ENCODE measurements at regions not wholly inside any gene's neighbourhood (a gene's known extent, or its start where the extent isn't known, plus 50 kb on each side); places are given as distances from the start of the nearest gene placed in this dataset.

GRCh38 chr11:27873664-27874063, 173.4 kb upstream of the BDNF start:
- Histone ChIP-seq H3K4me2 (replicated peaks; ENCODE audit: extremely low read depth, low read length, poor library complexity, severe bottlenecking) (no peak overlapping the region), H3K9me3 (replicated peaks in 1 of 2; ENCODE audit: control insufficient read depth in 1 of 2, insufficient read depth in 1 of 2, low read length in 2 of 2) (no peaks in the 10 kb centered on the region), H3K9ac (ENCODE audit: insufficient read depth, low read length, poor library complexity, severe bottlenecking) (no peak overlapping the region), H3K4me3 (replicated peaks in 1 of 3; ENCODE audit: low read depth in 2 of 3, low read length in 3 of 3) (no peak overlapping the region), H3K79me2 (ENCODE audit: insufficient read depth, low read length) (no peaks in the 10 kb centered on the region), H3K27ac (ENCODE audit: low read depth in 1 of 2, low read length in 2 of 2) (no peak overlapping the region), H2AFZ (ENCODE audit: insufficient read depth, low read depth, low read length, poor library complexity, severe bottlenecking) (no peak overlapping the region), H3K4me1 (ENCODE audit: control insufficient read depth in 1 of 2, insufficient read depth in 2 of 2, low read length in 2 of 2) (no peaks in the 10 kb centered on the region), H4K20me1 (ENCODE audit: insufficient read depth, low read length) (no peaks in the 10 kb centered on the region), H3K36me3 (replicated peaks in 1 of 2; ENCODE audit: control insufficient read depth in 1 of 2, insufficient read depth in 2 of 2, low read length in 2 of 2) (no peaks in the 10 kb centered on the region), H3K27me3 (ENCODE audit: control insufficient read depth in 2 of 2, insufficient read depth in 2 of 2, low read length in 2 of 2) (no peaks in the 10 kb centered on the region)
- Mint-ChIP-seq H3K36me3 (no peaks in the 10 kb centered on the region), H3K9me3 (peaks cover 0 to 5% (median 2%) of the 10 kb centered on the region in 7 donors), H3K4me3 (no peak overlapping the region), H3K27me3 (ENCODE audit: low read depth in 3 of 3) (peaks cover 1 to 10% (median 3%) of the 10 kb centered on the region in 3 donors), H3K4me1 (no peaks in the 10 kb centered on the region), H3K27ac (no peak overlapping the region)
- WGBS (ENCODE audit: insufficient coverage) = 97% methylated on average over 3 of the region's 6 CpGs
- TF ChIP-seq, protein P1, sequence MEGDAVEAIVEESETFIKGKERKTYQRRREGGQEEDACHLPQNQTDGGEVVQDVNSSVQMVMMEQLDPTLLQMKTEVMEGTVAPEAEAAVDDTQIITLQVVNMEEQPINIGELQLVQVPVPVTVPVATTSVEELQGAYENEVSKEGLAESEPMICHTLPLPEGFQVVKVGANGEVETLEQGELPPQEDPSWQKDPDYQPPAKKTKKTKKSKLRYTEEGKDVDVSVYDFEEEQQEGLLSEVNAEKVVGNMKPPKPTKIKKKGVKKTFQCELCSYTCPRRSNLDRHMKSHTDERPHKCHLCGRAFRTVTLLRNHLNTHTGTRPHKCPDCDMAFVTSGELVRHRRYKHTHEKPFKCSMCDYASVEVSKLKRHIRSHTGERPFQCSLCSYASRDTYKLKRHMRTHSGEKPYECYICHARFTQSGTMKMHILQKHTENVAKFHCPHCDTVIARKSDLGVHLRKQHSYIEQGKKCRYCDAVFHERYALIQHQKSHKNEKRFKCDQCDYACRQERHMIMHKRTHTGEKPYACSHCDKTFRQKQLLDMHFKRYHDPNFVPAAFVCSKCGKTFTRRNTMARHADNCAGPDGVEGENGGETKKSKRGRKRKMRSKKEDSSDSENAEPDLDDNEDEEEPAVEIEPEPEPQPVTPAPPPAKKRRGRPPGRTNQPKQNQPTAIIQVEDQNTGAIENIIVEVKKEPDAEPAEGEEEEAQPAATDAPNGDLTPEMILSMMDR (IDR thresholded peaks at IDR 0.05) = no peak
- intact Hi-C loops (cut with micrococcal nuclease) = no loop called here
- no peak for DNase-seq

- H3K4me2 ChIP-seq (replicated peaks; ENCODE audit: extremely low read depth, low read length, poor library complexity, severe bottlenecking) = no peak overlapping the region
- H3K9me3 ChIP-seq (replicated peaks in 1 of 2; ENCODE audit: control insufficient read depth in 1 of 2, insufficient read depth in 1 of 2, low read length in 2 of 2) = no peaks in the 10 kb centered on the region
- H3K4me1 Mint-ChIP-seq = no peaks in the 10 kb centered on the region
- H3K9ac ChIP-seq (ENCODE audit: insufficient read depth, low read length, poor library complexity, severe bottlenecking) = no peak overlapping the region
- H3K4me3 Mint-ChIP-seq = no peak overlapping the region
- H3K27me3 ChIP-seq (ENCODE audit: control insufficient read depth in 2 of 2, insufficient read depth in 2 of 2, low read length in 2 of 2) = no peaks in the 10 kb centered on the region
- H3K79me2 ChIP-seq (ENCODE audit: insufficient read depth, low read length) = no peaks in the 10 kb centered on the region
- TF ChIP-seq, protein P1 (IDR thresholded peaks at IDR 0.05) = no peak
- DNase-seq = no peak
- H3K27ac Mint-ChIP-seq = no peak overlapping the region
- peaks cover 0 to 6% (median 2%) of the 10 kb centered on the region in 7 donors for H3K9me3 Mint-ChIP-seq
- H4K20me1 ChIP-seq (ENCODE audit: insufficient read depth, low read length) = no peaks in the 10 kb centered on the region
- H3K27me3 Mint-ChIP-seq (ENCODE audit: low read depth in 3 of 3) = peaks cover 1 to 10% (median 1%) of the 10 kb centered on the region in 3 donors
- H3K4me1 ChIP-seq (ENCODE audit: control insufficient read depth in 1 of 2, insufficient read depth in 2 of 2, low read length in 2 of 2) = no peaks in the 10 kb centered on the region
- H3K36me3 ChIP-seq (replicated peaks in 1 of 2; ENCODE audit: control insufficient read depth in 1 of 2, insufficient read depth in 2 of 2, low read length in 2 of 2) = no peaks in the 10 kb centered on the region
- 31% methylated on average over 5 of the region's 7 CpGs for WGBS (ENCODE audit: insufficient coverage)
- intact Hi-C loops (cut with micrococcal nuclease) = no loop called here
- H3K27ac ChIP-seq (ENCODE audit: low read depth in 1 of 2, low read length in 2 of 2) = no peak overlapping the region
- H3K36me3 Mint-ChIP-seq = no peaks in the 10 kb centered on the region
- H3K4me3 ChIP-seq (replicated peaks in 1 of 3; ENCODE audit: low read depth in 2 of 3, low read length in 3 of 3) = no peak overlapping the region
- no peak overlapping the region for H2AFZ ChIP-seq (ENCODE audit: insufficient read depth, low read depth, low read length, poor library complexity, severe bottlenecking)
Observed at GRCh38 chr11:27871056-27871455, 170.8 kb upstream of the BDNF start.

Measured in CD14-positive monocyte (primary cell).